ENCODE measurements at regions not wholly inside any gene's neighbourhood (a gene's known extent, or its start where the extent isn't known, plus 50 kb on each side); places are given as distances from the start of the nearest gene placed in this dataset.

GRCh38 chr14:97408937-97409815, 612.0 kb downstream of the VRK1 start:
- Histone ChIP-seq H3K9me3 (ENCODE audit: control insufficient read depth, insufficient read depth, low read length) (no peaks in the 10 kb centered on the region), H3K4me1 (ENCODE audit: control insufficient read depth, insufficient read depth, low read length) (peaks cover 2% of the 10 kb centered on the region; the same call in 1 of the 2 replicates), H3K4me3 (ENCODE audit: low read length) (no peak overlapping the region), H3K27ac (ENCODE audit: low read length) (no peak overlapping the region), H3K27me3 (ENCODE audit: control insufficient read depth, insufficient read depth, low read length) (no peaks in the 10 kb centered on the region), H3K36me3 (ENCODE audit: control insufficient read depth, insufficient read depth, low read length) (no peaks in the 10 kb centered on the region)
- no peak for DNase-seq (ENCODE audit: low read depth, low spot score)
- WGBS (ENCODE audit: insufficient coverage, insufficient read length) = 100% methylated on average over 1 of the region's 21 CpGs

DNA sequence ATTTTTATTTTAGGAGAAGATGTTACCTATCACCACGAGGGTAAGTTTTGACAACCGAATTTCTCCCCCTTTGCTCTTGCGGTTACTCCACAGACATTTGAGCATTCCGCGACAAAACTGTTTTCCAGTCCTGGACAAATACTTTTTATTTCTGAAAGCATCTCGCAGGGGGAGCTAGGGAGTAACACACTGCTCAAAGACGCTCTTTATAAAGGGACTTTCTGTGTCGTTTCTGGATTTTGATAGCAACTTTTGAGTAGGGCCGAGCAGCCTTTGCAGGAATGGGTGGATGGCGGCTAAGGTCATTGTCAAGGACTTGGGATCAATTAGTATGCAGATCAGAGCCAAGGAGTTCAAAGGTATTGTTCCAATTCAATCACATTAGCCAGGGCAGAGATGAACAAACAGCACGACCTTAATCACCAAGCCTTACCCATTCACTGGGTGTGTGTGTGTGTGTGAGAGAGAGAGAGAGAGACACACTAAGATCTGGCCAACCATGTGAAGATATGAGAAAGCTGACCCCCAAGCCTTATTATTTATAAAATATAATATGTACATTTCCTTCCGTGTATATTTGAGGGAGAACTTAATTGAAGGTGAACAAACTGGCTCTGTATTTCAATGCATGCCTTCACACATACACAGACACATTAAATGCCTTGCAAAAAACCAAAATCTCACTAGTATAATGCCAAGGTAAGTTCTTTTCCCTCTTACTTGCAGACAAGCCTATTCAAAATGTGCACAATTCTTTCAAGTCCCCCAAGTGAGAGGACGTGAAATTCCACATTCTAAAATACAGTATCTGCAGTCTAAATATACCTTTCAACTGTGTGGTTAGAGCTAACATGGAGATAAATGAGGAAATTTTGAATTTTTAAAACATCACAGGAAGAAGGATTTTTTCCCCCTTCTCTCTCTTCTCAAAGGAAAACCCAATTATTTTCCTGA, 613.8 kb downstream of the VRK1 start:
- Histone ChIP-seq H3K27ac (ENCODE audit: low read length) (no peak overlapping the region), H3K36me3 (ENCODE audit: control insufficient read depth, insufficient read depth, low read length) (no peaks in the 10 kb centered on the region), H3K4me1 (ENCODE audit: control insufficient read depth, insufficient read depth, low read length) (peaks cover 7% of the 10 kb centered on the region), H3K27me3 (ENCODE audit: control insufficient read depth, insufficient read depth, low read length) (no peaks in the 10 kb centered on the region), H3K4me3 (ENCODE audit: low read length) (no peak overlapping the region), H3K9me3 (ENCODE audit: control insufficient read depth, insufficient read depth, low read length) (no peaks in the 10 kb centered on the region)
- no CpG with 5 or more reads among the region's 13 CpGs for WGBS (ENCODE audit: insufficient coverage, insufficient read length)
- DNase-seq (ENCODE audit: low read depth, low spot score) = no peak

GRCh38 chr14:97411938-97412612, 614.9 kb downstream of the VRK1 start:
- DNase-seq (ENCODE audit: low read depth, low spot score) = no peak
- Histone ChIP-seq H3K27ac (ENCODE audit: low read length) (no peak overlapping the region), H3K4me1 (ENCODE audit: control insufficient read depth, insufficient read depth, low read length) (peaks cover 7% of the 10 kb centered on the region), H3K4me3 (ENCODE audit: low read length) (no peak overlapping the region; the same call in 1 of the 2 replicates), H3K27me3 (ENCODE audit: control insufficient read depth, insufficient read depth, low read length) (no peaks in the 10 kb centered on the region), H3K36me3 (ENCODE audit: control insufficient read depth, insufficient read depth, low read length) (no peaks in the 10 kb centered on the region), H3K9me3 (ENCODE audit: control insufficient read depth, insufficient read depth, low read length) (no peaks in the 10 kb centered on the region)
- no CpG with 5 or more reads among the region's 15 CpGs for WGBS (ENCODE audit: insufficient coverage, insufficient read length)

DNA sequence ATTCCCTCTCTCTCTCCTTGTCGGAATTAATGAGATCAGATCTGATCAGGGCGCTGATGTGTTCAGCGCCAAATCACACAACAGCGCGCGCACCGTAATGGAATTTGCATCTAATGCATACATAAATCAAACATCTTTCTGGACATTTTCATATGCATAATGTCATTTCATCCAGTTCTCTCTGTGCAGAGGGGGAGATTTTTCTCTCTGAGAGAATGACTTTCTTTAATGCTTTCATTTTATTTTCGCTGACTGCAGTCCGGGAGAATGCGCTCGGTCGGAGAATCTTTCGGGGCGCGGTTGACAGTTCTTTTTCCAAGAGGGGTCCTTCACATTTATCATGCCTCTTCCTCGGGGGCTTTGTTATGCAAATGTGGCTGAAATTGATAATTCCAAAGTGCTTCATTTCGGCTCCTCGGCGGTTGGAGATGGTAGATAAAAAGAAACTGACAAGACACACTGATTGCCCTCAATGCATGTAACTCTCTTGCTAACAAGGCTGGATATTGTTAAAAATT, 615.9 kb downstream of the VRK1 start:
- Histone ChIP-seq H3K27ac (ENCODE audit: low read length) (no peak overlapping the region), H3K27me3 (ENCODE audit: control insufficient read depth, insufficient read depth, low read length) (no peaks in the 10 kb centered on the region), H3K4me3 (ENCODE audit: low read length) (no peak overlapping the region; the same call in 1 of the 2 replicates), H3K4me1 (ENCODE audit: control insufficient read depth, insufficient read depth, low read length) (peaks cover 5% of the 10 kb centered on the region), H3K9me3 (ENCODE audit: control insufficient read depth, insufficient read depth, low read length) (no peaks in the 10 kb centered on the region), H3K36me3 (ENCODE audit: control insufficient read depth, insufficient read depth, low read length) (no peaks in the 10 kb centered on the region)
- WGBS (ENCODE audit: insufficient coverage, insufficient read length) = no CpG with 5 or more reads among the region's 19 CpGs
- no peak for DNase-seq (ENCODE audit: low read depth, low spot score)

- WGBS (ENCODE audit: insufficient coverage, insufficient read length) = no CpG with 5 or more reads among the region's 14 CpGs
Observed at GRCh38 chr14:97413966-97414717, 617.0 kb downstream of the VRK1 start.

GRCh38 chr14:97414718-97415098, 617.5 kb downstream of the VRK1 start:
- DNase-seq (ENCODE audit: low read depth, low spot score) = no peak
- Histone ChIP-seq H3K36me3 (ENCODE audit: control insufficient read depth, insufficient read depth, low read length) (no peaks in the 10 kb centered on the region), H3K4me1 (ENCODE audit: control insufficient read depth, insufficient read depth, low read length) (peaks cover 5% of the 10 kb centered on the region), H3K27ac (ENCODE audit: low read length) (no peak overlapping the region), H3K4me3 (ENCODE audit: low read length) (no peak overlapping the region), H3K27me3 (ENCODE audit: control insufficient read depth, insufficient read depth, low read length) (no peaks in the 10 kb centered on the region), H3K9me3 (ENCODE audit: control insufficient read depth, insufficient read depth, low read length) (no peaks in the 10 kb centered on the region)
- no CpG with 5 or more reads among the region's 11 CpGs for WGBS (ENCODE audit: insufficient coverage, insufficient read length)

More at GRCh38 chr14:97413966-97414717, 617.0 kb downstream of the VRK1 start:
- H3K27me3 ChIP-seq (ENCODE audit: control insufficient read depth, insufficient read depth, low read length) = no peaks in the 10 kb centered on the region
- peaks cover 5% of the 10 kb centered on the region for H3K4me1 ChIP-seq (ENCODE audit: control insufficient read depth, insufficient read depth, low read length)
- no peaks in the 10 kb centered on the region for H3K36me3 ChIP-seq (ENCODE audit: control insufficient read depth, insufficient read depth, low read length)
- DNase-seq (ENCODE audit: low read depth, low spot score) = no peak
- no peaks in the 10 kb centered on the region for H3K9me3 ChIP-seq (ENCODE audit: control insufficient read depth, insufficient read depth, low read length)
- H3K27ac ChIP-seq (ENCODE audit: low read length) = no peak overlapping the region
- H3K4me3 ChIP-seq (ENCODE audit: low read length) = no peak overlapping the region

- no peak overlapping the region for H3K27ac ChIP-seq (ENCODE audit: low read length)
- DNase-seq (ENCODE audit: low read depth, low spot score) = no peak
- no peaks in the 10 kb centered on the region for H3K27me3 ChIP-seq (ENCODE audit: control insufficient read depth, insufficient read depth, low read length)
- H3K36me3 ChIP-seq (ENCODE audit: control insufficient read depth, insufficient read depth, low read length) = no peaks in the 10 kb centered on the region
- H3K4me1 ChIP-seq (ENCODE audit: control insufficient read depth, insufficient read depth, low read length) = peaks cover 5% of the 10 kb centered on the region
- WGBS (ENCODE audit: insufficient coverage, insufficient read length) = no CpG with 5 or more reads among the region's 7 CpGs
- H3K4me3 ChIP-seq (ENCODE audit: low read length) = no peak overlapping the region
- H3K9me3 ChIP-seq (ENCODE audit: control insufficient read depth, insufficient read depth, low read length) = no peaks in the 10 kb centered on the region
Observed at GRCh38 chr14:97415907-97416306, 618.7 kb downstream of the VRK1 start.

GRCh38 chr14:97416550-97416949, 619.4 kb downstream of the VRK1 start:
- no CpG with 5 or more reads among the region's 5 CpGs for WGBS (ENCODE audit: insufficient coverage, insufficient read length)

GRCh38 chr14:97417331-97417730, 620.1 kb downstream of the VRK1 start:
- no CpG with 5 or more reads among the region's 3 CpGs for WGBS (ENCODE audit: insufficient coverage, insufficient read length)

More at GRCh38 chr14:97416550-97416949, 619.4 kb downstream of the VRK1 start:
- no peaks in the 10 kb centered on the region for H3K27me3 ChIP-seq (ENCODE audit: control insufficient read depth, insufficient read depth, low read length)
- H3K4me3 ChIP-seq (ENCODE audit: low read length) = no peak overlapping the region
- no peak overlapping the region for H3K27ac ChIP-seq (ENCODE audit: low read length)
- H3K9me3 ChIP-seq (ENCODE audit: control insufficient read depth, insufficient read depth, low read length) = no peaks in the 10 kb centered on the region
- peaks cover 5% of the 10 kb centered on the region for H3K4me1 ChIP-seq (ENCODE audit: control insufficient read depth, insufficient read depth, low read length)
- DNase-seq (ENCODE audit: low read depth, low spot score) = no peak
- H3K36me3 ChIP-seq (ENCODE audit: control insufficient read depth, insufficient read depth, low read length) = no peaks in the 10 kb centered on the region

More at GRCh38 chr14:97417331-97417730, 620.1 kb downstream of the VRK1 start:
- H3K4me3 ChIP-seq (ENCODE audit: low read length) = no peak overlapping the region
- H3K36me3 ChIP-seq (ENCODE audit: control insufficient read depth, insufficient read depth, low read length) = no peaks in the 10 kb centered on the region
- no peaks in the 10 kb centered on the region for H3K9me3 ChIP-seq (ENCODE audit: control insufficient read depth, insufficient read depth, low read length)
- no peak for DNase-seq (ENCODE audit: low read depth, low spot score)
- no peak overlapping the region for H3K27ac ChIP-seq (ENCODE audit: low read length)
- peaks cover 5% of the 10 kb centered on the region for H3K4me1 ChIP-seq (ENCODE audit: control insufficient read depth, insufficient read depth, low read length)
- H3K27me3 ChIP-seq (ENCODE audit: control insufficient read depth, insufficient read depth, low read length) = no peaks in the 10 kb centered on the region
